Endodermal cell (in vitro differentiated cells): ENCODE measurements at regions not wholly inside any gene's neighbourhood (a gene's known extent, or its start where the extent isn't known, plus 50 kb on each side); places are given as distances from the start of the nearest gene placed in this dataset.

Source experiments
- DNase-seq: peaks from one replicate; pipeline ENCODE4 v3.0.0-alpha.2; 2017
- H3K27ac ChIP-seq: 2 replicates; pipeline ENCODE4 v1.5.1; 2013; ENCODE audit warnings: mild to moderate bottlenecking, low read depth, low read length, moderate library complexity
- H3K27me3 ChIP-seq: 2 replicates; pipeline ENCODE4 v1.6.1; 2013; ENCODE audit warnings: mild to moderate bottlenecking, low read length, moderate library complexity; ENCODE audit not compliant: insufficient read depth, control insufficient read depth, poor library complexity, severe bottlenecking
- H3K36me3 ChIP-seq: 2 replicates; pipeline ENCODE4 v1.7.0; 2013; ENCODE audit warnings: mild to moderate bottlenecking, low read length, moderate library complexity; ENCODE audit not compliant: control insufficient read depth, insufficient read depth
- H3K4me1 ChIP-seq: one replicate; pipeline ENCODE4 v1.7.0; 2013; ENCODE audit warnings: low read length; ENCODE audit not compliant: control insufficient read depth, insufficient read depth
- H3K4me3 ChIP-seq: 2 replicates; pipeline ENCODE4 v1.5.1; 2013; ENCODE audit warnings: mild to moderate bottlenecking, low read length, moderate library complexity
- H3K9ac ChIP-seq: 2 replicates; pipeline ENCODE4 v1.6.1; 2013; ENCODE audit warnings: mild to moderate bottlenecking, low read length, moderate library complexity; ENCODE audit not compliant: poor library complexity, severe bottlenecking; ENCODE audit errors: extremely low read depth
- H3K9me3 ChIP-seq: 2 replicates; pipeline ENCODE4 v1.6.1; 2013; ENCODE audit warnings: mild to moderate bottlenecking, low read length, moderate library complexity; ENCODE audit not compliant: control insufficient read depth
- H3K27ac Mint-ChIP-seq: 2 replicates; pipeline ENCODE4 v1.8.0; 2020; ENCODE audit warnings: mixed read lengths
- H3K27me3 Mint-ChIP-seq: 2 replicates; pipeline ENCODE4 v1.8.0; 2021; ENCODE audit warnings: mild to moderate bottlenecking, mixed read lengths; ENCODE audit not compliant: insufficient read depth
- H3K36me3 Mint-ChIP-seq: 2 replicates; pipeline ENCODE4 v1.8.0; 2020; ENCODE audit warnings: low read depth, mixed read lengths
- H3K4me1 Mint-ChIP-seq: 2 replicates; pipeline ENCODE4 v1.8.0; 2020; ENCODE audit warnings: mixed read lengths
- H3K4me3 Mint-ChIP-seq: 2 replicates; pipeline ENCODE4 v1.8.0; 2020; ENCODE audit warnings: mild to moderate bottlenecking, moderate library complexity, mixed read lengths
- H3K9me3 Mint-ChIP-seq: 2 replicates; pipeline ENCODE4 v1.8.0; 2020; ENCODE audit warnings: mild to moderate bottlenecking, mixed read lengths
- WGBS, 2 experiments: methylation state at CpG; one replicate each; pipeline versions ENCODE4 v1.1.5 to v1.1.7; 2013; ENCODE audit warnings: missing lambda C conversion rate in 2 of 2, mixed read lengths in 1 of 2; ENCODE audit not compliant: insufficient coverage in 1 of 2, insufficient read length in 1 of 2; 5-methylcytosine and 5-hydroxymethylcytosine counted together
- TF ChIP-seq, protein P1 (sequence below): fragments of 200-600 bp; sonication (generic); conservative IDR thresholded peaks from 2 replicates; pipeline ENCODE4 v1.5.0; 2021; ENCODE audit warnings: antibody characterized with exemption, mild to moderate bottlenecking

DNA sequence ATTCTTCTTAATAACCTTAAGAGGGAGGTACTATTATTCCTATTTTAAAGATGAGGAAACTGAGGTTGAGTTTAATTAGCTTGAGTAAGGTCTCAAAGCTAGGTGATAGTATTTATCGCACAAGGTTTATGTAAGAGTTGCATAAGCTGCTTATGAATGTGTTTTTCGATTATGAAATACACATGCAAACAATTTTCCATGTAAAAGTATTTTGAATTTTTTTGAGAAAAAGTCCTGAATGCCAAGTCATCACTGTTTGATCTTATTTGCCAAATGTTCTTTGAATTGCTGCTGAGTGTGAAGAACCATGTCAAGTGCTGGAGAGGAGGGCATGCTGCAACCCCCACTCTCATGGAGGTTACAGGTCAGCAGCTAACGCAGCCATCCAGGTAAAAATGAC is 174.4 kb downstream of the CARTPT start:
- H3K27me3 Mint-ChIP-seq: peaks cover 7% of the 10 kb centered on the region

DNA sequence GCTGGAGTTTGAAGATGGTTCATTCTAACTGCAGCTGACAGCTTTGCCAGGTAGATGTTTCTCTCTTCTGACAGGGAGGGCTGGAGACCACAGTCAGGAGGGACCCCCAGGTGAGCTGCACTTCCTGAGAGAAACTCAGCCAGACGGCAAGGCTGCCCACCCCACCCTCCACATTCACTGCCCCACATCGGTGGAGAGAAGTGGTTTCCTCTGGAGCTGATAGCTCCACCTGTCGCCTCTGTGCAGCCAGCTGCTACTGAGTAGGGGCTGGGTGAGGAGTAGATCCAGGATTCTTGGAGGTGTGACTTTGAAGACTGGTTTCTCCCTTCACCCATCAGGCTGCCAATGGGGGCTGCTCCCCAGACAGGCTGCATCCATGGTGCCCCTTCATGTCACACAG is 175.0 kb downstream of the CARTPT start:
- Histone ChIP-seq H3K9me3 (no peaks in the 10 kb centered on the region), H3K27me3 (peaks cover 4% of the 10 kb centered on the region)
- no peaks in the 10 kb centered on the region for H3K4me1 Mint-ChIP-seq

More for the DNA sequence above, 174.4 kb downstream of the CARTPT start:
- Histone ChIP-seq H3K4me3 (no peak overlapping the region), H3K4me1 (no peaks in the 10 kb centered on the region), H3K27ac (no peak overlapping the region), H3K9me3 (no peaks in the 10 kb centered on the region), H3K27me3 (peaks cover 4% of the 10 kb centered on the region), H3K36me3 (no peaks in the 10 kb centered on the region), H3K9ac (no peak overlapping the region)
- TF ChIP-seq, protein P1, sequence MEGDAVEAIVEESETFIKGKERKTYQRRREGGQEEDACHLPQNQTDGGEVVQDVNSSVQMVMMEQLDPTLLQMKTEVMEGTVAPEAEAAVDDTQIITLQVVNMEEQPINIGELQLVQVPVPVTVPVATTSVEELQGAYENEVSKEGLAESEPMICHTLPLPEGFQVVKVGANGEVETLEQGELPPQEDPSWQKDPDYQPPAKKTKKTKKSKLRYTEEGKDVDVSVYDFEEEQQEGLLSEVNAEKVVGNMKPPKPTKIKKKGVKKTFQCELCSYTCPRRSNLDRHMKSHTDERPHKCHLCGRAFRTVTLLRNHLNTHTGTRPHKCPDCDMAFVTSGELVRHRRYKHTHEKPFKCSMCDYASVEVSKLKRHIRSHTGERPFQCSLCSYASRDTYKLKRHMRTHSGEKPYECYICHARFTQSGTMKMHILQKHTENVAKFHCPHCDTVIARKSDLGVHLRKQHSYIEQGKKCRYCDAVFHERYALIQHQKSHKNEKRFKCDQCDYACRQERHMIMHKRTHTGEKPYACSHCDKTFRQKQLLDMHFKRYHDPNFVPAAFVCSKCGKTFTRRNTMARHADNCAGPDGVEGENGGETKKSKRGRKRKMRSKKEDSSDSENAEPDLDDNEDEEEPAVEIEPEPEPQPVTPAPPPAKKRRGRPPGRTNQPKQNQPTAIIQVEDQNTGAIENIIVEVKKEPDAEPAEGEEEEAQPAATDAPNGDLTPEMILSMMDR: no peak
- Mint-ChIP-seq H3K4me3 (no peak overlapping the region), H3K27ac (no peak overlapping the region), H3K9me3 (no peaks in the 10 kb centered on the region), H3K4me1 (no peaks in the 10 kb centered on the region), H3K36me3 (no peaks in the 10 kb centered on the region)
- DNase-seq: no peak
- 90 to 93% methylated on average over 2 to 3 of the region's 3 CpGs for WGBS, 2 experiments

DNA sequence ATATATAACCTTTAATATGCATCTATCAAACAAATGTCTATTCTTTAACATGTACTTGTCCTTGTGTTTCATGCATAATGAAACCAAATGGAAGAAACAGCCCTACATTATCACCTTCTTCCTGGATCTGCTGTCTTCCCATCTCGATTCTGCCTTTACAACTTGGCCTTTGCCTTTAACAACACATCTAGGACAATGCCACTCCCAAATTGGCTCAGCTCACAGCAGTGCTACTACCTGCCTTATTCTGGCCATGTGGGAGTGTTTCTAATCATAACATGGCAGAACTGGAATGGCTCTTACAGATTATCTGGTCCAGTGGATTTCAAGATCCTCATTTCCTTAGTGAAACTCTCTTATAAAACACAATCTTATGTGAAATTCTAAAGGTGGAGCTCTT is 176.5 kb downstream of the CARTPT start:
- Mint-ChIP-seq H3K9me3 (no peaks in the 10 kb centered on the region), H3K27ac (no peak overlapping the region)
- WGBS, 2 experiments: 86 to 92% methylated on average over 1 of the region's 1 CpG

More for the DNA sequence above, 175.0 kb downstream of the CARTPT start:
- Mint-ChIP-seq H3K9me3 (no peaks in the 10 kb centered on the region), H3K27ac (no peak overlapping the region), H3K4me3 (no peak overlapping the region), H3K36me3 (no peaks in the 10 kb centered on the region), H3K27me3 (peaks cover 4% of the 10 kb centered on the region)
- H3K4me3 ChIP-seq: no peak overlapping the region
- no peaks in the 10 kb centered on the region for H3K4me1 ChIP-seq
- TF ChIP-seq, protein P1: no peak
- WGBS, 2 experiments: 97% methylated on average over 3 of the region's 3 CpGs; no CpG with 5 or more reads in 1 of the 2 experiments
- H3K9ac ChIP-seq: no peak overlapping the region
- no peak overlapping the region for H3K27ac ChIP-seq
- H3K36me3 ChIP-seq: no peaks in the 10 kb centered on the region
- no peak for DNase-seq

More for the DNA sequence above, 176.5 kb downstream of the CARTPT start:
- no peaks in the 10 kb centered on the region for H3K4me1 ChIP-seq
- H3K27ac ChIP-seq: no peak overlapping the region
- no peaks in the 10 kb centered on the region for H3K9me3 ChIP-seq
- H3K4me3 ChIP-seq: no peak overlapping the region
- no peak for DNase-seq
- Mint-ChIP-seq H3K4me1 (no peaks in the 10 kb centered on the region), H3K4me3 (no peak overlapping the region), H3K27me3 (peaks cover 2% of the 10 kb centered on the region), H3K36me3 (no peaks in the 10 kb centered on the region)
- TF ChIP-seq, protein P1: no peak
- no peak overlapping the region for H3K9ac ChIP-seq
- no peaks in the 10 kb centered on the region for H3K27me3 ChIP-seq
- H3K36me3 ChIP-seq: no peaks in the 10 kb centered on the region
